GM21717 (cell line): ENCODE measurements at regions not wholly inside any gene's neighbourhood (a gene's known extent, or its start where the extent isn't known, plus 50 kb on each side); places are given as distances from the start of the nearest gene placed in this dataset.

Experiments used
- ATAC-seq: cut with Tn5 transposase; IDR thresholded peaks from one replicate; pipeline ENCODE4 v1.9.1; 2021; ENCODE audit warnings: mild to moderate bottlenecking, moderate library complexity; ENCODE audit not compliant: unreplicated experiment

DNA sequence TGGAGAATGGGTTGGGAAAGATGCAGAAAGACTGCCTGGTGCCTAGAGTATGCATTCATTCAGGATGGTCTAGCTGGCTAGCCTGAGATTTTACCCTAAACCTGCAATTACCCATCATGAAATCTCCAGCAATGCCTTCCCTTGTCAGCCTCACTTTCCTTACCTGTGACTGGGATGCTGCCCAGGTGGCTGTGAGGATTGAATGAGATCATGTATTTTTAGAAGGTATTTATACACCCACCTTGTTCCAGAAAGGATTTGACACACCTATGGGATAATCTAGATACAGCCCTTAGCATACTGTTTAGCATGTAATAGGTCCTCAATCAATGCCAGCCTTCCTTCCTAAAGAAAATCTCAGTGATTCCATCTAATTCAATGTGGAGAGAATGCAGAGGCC is 561.4 kb downstream of the CDK5RAP2 start:
- no peak for ATAC-seq

GRCh38 chr9:120018037-120018436 is 561.9 kb downstream of the CDK5RAP2 start:
- ATAC-seq, result no peak

- no peak for ATAC-seq
These were observed 563.7 kb downstream of the CDK5RAP2 start for GRCh38 chr9:120016231-120016630.

GRCh38 chr9:120014796-120015195 is 565.2 kb downstream of the CDK5RAP2 start:
- no peak for ATAC-seq

- no peak for ATAC-seq
These were observed 570.1 kb downstream of the CDK5RAP2 start for GRCh38 chr9:120009856-120010255.

GRCh38 chr9:120001536-120001935 is 578.4 kb downstream of the CDK5RAP2 start:
- ATAC-seq, result no peak

DNA sequence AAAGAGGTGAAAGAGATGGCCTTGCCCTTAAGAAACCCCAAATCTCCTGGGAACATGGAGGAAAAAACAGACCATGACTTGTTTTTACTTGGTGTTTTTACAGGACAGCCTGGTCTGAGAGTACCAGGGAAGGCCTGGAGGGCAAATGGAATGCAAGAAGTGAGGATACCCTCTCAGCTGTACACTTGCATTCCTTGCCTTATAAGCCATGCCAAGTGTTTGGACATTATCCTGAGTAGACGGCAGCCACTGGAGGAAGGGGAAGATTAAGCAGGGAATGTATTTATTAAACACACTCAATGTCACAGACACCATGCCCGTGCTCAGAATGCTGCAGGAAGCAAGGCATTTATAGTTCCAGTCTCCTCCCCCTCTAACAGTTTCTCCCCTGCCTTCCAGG is 581.4 kb downstream of the CDK5RAP2 start:
- ATAC-seq, result no peak

- no peak for ATAC-seq
These were observed 588.2 kb downstream of the CDK5RAP2 start for GRCh38 chr9:119991797-119992196.

GRCh38 chr9:119986713-119987112 is 593.3 kb downstream of the CDK5RAP2 start:
- ATAC-seq, result no peak

DNA sequence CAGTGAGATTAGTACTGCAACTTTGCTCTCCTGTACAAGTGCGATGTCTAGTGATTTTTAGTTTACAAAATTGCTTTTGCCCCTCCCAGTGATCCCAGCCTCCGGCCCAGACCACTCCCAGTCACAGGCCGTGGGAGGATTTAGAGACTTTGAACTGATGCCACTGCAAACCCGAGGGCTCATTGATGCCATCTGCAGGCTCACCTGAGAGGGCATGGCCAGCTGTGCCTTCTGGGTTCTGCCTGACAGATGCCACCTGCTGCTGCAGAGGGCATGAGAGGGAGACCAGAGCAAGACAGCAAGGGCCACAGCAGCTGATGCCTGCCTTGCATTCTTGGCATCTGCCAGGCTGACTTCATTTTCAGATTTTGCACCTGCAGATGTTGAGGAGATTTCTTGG is 593.8 kb downstream of the CDK5RAP2 start:
- no peak for ATAC-seq

DNA sequence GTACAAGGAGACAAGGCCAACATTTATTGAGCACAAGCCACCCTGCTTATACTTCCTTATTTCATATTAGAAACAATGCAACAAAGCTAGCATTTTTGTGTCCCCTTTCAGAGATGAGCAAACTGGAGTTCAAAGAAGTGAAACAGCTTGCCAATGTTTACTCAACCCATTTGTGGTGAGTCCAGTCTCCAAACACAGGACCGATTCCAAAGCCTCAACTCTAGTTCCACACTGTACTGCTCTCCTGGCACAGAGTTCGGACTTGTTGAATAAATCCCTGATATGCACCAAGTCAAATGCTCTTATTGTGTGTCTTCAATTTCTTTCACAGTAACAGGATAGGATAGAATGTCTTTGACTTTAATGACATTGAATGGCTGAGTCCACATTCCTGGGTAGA is 604.8 kb upstream of the BRINP1 start:
- ATAC-seq, result no peak

DNA sequence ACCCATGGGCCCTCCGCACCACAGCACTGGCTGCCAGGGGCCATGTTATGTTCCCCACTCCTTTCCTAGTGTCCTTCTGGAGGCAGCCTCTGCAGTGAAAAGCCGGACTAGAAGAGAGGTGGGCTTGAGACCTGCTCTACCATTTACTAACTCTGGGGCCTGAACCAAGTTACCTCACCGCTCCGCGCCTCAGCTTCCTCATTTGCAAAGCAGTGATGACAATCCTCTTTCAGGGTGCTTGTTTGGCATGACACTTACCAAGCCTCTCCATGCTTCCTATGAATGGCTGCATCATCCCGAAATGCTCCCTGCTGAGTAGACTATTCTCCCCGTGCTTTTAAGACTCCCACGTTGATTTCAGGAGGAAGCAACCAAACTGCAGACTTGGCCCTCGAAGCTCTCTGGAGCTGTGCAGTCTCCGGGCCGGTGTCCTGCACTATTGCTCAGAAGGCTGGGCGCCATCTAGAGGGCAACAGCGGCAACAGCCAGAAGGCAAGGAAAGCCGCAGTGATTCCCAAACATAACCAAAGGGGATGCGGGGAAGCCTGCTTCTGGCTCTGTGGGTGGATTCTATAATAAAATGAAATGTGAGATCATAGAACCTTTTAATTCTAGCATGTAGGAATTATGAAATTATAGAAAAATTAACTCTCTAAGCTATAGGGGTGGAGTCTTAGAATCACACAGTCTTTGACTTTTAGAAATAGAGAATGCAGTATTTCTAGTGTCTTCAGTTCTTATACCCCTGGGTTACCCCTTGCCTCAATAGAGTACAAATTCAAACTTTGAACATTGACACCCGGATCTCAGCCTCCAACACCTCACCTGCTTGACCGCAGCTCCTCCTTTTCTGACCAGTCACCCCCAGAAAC is 599.8 kb upstream of the BRINP1 start:
- peak; percentile 88 for ATAC-seq

GRCh38 chr9:119967867-119968535 is 598.8 kb upstream of the BRINP1 start:
- ATAC-seq, result no peak

DNA sequence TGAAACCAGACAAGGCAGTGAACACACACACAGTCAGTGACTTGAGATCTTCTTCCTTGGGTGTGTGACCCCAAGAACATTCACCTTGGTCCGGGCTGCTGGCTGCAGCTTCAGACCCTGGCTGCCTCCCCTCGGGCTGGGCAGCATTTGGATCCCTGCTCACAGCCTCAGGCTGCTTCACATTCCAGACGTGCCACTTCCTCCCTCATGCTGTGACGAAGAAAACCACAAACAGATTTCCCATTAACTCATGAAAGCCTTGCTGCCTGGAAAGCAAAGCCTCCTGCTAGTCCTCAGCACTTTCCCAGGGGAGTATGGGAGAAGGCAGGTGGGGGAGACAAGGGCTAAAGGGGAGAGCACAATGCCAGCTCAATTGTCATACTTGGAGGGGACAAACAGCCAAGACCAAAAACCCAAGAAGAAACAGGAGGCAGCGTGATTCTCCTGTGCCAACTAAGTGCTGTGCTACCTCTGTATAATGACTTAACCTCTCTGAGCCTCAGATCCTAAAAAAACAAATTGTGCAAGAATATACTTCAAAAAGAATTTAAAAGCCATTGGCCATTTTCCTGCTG is 594.6 kb upstream of the BRINP1 start:
- ATAC-seq, result no peak

DNA sequence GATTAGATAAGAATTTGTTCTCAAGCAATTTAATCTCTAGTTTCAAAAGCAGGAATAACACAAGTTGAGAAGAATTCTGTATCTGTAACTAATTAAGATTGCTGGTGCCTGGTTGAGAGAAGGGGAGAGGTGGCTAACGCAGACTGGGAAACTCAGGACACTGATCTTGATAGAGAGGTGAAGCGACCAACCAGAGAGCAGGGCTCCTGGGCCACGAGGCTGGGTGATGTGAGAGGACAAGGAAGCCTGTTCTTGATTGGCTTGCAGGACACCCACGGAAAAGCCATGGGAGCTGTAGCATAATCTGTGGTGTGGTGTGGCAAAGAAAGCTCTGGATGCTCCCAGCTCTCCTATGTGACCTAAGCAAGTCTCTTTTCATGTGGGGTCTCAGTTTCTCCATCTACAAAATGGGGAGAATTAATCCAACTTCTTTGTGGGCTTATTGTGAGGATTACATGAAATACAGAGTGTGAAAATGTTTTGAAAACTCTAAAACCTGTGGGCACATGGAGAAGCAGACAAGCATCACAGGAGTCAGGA is 594.1 kb upstream of the BRINP1 start:
- ATAC-seq, result no peak

- ATAC-seq, result no peak
These were observed 592.7 kb upstream of the BRINP1 start for GRCh38 chr9:119961774-119962424.

DNA sequence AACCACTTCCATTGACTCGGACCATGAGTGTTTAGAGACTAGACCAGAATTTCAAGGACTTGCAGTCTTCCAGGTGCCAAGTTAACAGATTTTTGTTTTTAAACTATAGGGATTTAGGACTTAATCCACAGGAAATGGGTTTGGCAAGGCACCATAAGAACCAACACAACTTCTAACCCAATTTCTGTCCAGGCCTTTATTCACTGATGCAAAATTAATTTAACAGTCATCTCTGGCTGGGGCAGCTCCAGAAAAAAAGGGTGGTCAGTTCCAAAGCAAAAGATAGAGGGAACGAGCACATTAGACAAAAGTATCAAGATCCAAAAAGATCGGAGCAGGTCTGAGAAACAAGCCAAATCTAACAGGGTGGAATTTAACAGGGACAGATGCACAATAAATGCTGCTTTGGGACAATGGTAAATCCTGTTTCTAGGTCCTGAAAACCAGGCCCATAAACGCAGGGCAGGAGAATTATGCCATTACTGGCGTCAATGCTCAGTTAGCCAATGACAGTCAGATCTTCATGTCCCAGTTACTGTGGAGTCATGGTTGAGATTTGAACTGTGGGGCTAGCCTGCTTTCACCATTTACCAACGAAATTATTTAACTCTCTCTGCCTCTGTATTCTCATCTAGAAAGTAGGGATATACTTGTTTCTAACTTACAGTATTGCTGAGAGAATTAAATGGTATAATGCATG is 590.8 kb upstream of the BRINP1 start:
- no peak for ATAC-seq

DNA sequence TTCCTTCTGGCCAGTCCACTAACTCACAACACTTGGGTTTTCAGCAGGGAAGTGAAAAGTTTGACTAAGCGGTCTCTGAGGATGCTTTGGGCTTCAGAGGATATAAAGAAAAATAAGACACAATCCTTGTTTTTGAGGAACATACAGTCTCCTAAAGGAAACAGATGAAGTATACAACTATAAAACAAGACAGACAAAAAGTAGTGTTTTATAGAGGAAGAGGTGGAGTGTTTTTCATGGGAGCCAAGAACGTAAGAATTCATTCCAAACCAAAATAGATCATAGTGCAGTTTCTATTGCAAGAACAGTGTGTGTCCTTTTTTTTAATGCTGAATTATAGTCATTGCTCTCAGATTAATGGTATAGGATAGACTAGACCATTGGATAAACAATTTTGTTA is 586.9 kb upstream of the BRINP1 start:
- ATAC-seq, result no peak

GRCh38 chr9:119955276-119955675 is 586.0 kb upstream of the BRINP1 start:
- ATAC-seq, result no peak

GRCh38 chr9:119951591-119951990 is 582.4 kb upstream of the BRINP1 start:
- ATAC-seq, result no peak

DNA sequence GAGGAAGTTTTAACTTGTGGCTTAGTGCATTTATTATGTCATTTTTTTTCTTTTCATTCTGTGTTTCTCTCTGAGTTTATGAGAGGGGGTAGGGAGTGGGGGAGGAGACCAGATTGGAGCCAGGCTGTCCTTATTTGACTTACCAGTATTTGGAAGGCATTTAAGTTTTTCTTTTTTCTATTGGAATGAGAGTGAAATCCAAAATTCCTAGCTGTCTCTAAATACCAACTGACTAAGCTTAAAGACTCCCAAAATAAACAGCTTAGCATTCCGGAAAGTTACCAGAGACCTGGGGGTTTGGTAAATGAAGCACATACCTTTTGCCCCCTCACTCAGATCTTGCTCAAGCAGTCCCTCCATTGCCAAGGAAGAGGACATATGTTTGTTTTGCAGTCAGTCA is 581.9 kb upstream of the BRINP1 start:
- no peak for ATAC-seq
